ENCODE measurements at regions not wholly inside any gene's neighbourhood (a gene's known extent, or its start where the extent isn't known, plus 50 kb on each side); places are given as distances from the start of the nearest gene placed in this dataset.

DNA sequence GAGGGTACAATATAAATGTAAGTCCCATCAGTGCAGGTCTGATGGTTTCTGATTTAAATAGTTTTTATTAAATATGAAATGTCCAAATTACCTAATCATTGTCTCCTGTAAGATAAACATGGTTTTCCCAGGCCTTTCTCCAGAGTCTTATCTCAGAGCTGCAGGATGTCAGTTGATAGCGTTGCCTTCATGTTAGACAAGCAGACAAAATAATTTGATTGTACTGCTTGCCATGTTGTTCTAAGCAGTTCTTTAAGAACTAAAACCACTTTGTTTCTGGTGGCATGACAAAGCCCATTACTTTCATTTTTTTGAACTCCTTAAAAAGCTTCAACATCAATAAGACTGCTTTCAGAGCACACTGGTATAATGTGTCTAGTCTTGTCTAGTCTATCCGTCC, 1073.5 kb downstream of the MAT2B start:
- Histone ChIP-seq H3K4me3 (no peak overlapping the region), H3K9me2 (replicated peaks; ENCODE audit: insufficient read depth) (no peaks in the 10 kb centered on the region), H3K27me3 (no peaks in the 10 kb centered on the region), H3K27ac (no peak overlapping the region), H4K20me1 (ENCODE audit: insufficient read depth, poor library complexity, severe bottlenecking) (no peaks in the 10 kb centered on the region), H3K4me1 (ENCODE audit: insufficient read depth) (no peaks in the 10 kb centered on the region), H2AFZ (no peak overlapping the region), H3K79me2 (no peaks in the 10 kb centered on the region), H3K36me3 (replicated peaks; ENCODE audit: insufficient read depth, low read depth) (no peaks in the 10 kb centered on the region), H3K4me2 (no peak overlapping the region), H3K9me3 (ENCODE audit: low read depth) (no peaks in the 10 kb centered on the region)
- no peak for DNase-seq (ENCODE audit: low spot score)
- TF ChIP-seq, protein P1, sequence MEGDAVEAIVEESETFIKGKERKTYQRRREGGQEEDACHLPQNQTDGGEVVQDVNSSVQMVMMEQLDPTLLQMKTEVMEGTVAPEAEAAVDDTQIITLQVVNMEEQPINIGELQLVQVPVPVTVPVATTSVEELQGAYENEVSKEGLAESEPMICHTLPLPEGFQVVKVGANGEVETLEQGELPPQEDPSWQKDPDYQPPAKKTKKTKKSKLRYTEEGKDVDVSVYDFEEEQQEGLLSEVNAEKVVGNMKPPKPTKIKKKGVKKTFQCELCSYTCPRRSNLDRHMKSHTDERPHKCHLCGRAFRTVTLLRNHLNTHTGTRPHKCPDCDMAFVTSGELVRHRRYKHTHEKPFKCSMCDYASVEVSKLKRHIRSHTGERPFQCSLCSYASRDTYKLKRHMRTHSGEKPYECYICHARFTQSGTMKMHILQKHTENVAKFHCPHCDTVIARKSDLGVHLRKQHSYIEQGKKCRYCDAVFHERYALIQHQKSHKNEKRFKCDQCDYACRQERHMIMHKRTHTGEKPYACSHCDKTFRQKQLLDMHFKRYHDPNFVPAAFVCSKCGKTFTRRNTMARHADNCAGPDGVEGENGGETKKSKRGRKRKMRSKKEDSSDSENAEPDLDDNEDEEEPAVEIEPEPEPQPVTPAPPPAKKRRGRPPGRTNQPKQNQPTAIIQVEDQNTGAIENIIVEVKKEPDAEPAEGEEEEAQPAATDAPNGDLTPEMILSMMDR (IDR thresholded peaks at IDR 0.05; ENCODE audit: poor library complexity): no peak
- TF ChIP-seq EZH2phosphoT487 (IDR thresholded peaks at IDR 0.05; ENCODE audit: low read depth, severe bottlenecking, unreplicated experiment) (no peak), EZH2 (IDR thresholded peaks at IDR 0.05; ENCODE audit: borderline replicate concordance) (no peak)
- 58% methylated on average over 2 of the region's 2 CpGs for WGBS (ENCODE audit: low lambda C conversion rate, missing lambda C conversion rate)

DNA sequence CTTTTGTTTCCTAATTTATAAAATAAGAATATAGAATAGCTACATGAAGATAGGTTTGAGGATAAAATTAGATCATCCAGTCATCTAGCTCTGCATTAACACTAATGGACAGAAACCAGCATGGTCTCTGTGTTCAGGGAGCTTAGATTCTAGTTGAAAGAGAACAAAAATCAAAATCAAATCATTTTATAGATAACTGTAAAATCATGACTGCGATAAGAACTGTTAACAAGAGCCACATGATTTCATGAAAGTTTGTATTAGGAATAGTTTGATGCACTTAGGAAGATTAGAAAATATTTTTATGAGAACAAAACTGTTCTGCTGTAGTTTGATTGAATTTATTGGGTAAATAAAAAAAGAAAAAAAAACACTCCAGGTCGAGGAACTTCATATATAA, 1074.7 kb downstream of the MAT2B start:
- H4K20me1 ChIP-seq (ENCODE audit: insufficient read depth, poor library complexity, severe bottlenecking): no peaks in the 10 kb centered on the region
- H3K4me2 ChIP-seq: no peak overlapping the region
- H3K27me3 ChIP-seq: no peaks in the 10 kb centered on the region
- TF ChIP-seq EZH2 (IDR thresholded peaks at IDR 0.05; ENCODE audit: borderline replicate concordance) (no peak), EZH2phosphoT487 (IDR thresholded peaks at IDR 0.05; ENCODE audit: low read depth, severe bottlenecking, unreplicated experiment) (no peak)
- TF ChIP-seq, protein P1 (IDR thresholded peaks at IDR 0.05; ENCODE audit: poor library complexity): no peak
- no peak overlapping the region for H3K27ac ChIP-seq
- no peaks in the 10 kb centered on the region for H3K4me1 ChIP-seq (ENCODE audit: insufficient read depth)
- WGBS (ENCODE audit: low lambda C conversion rate, missing lambda C conversion rate): 56% methylated on average over 2 of the region's 2 CpGs
- DNase-seq (ENCODE audit: low spot score): no peak
- no peaks in the 10 kb centered on the region for H3K79me2 ChIP-seq
- H3K4me3 ChIP-seq: no peak overlapping the region
- H3K36me3 ChIP-seq (replicated peaks; ENCODE audit: insufficient read depth, low read depth): no peaks in the 10 kb centered on the region
- H2AFZ ChIP-seq: no peak overlapping the region
- no peaks in the 10 kb centered on the region for H3K9me2 ChIP-seq (replicated peaks; ENCODE audit: insufficient read depth)
- no peaks in the 10 kb centered on the region for H3K9me3 ChIP-seq (ENCODE audit: low read depth)

DNA sequence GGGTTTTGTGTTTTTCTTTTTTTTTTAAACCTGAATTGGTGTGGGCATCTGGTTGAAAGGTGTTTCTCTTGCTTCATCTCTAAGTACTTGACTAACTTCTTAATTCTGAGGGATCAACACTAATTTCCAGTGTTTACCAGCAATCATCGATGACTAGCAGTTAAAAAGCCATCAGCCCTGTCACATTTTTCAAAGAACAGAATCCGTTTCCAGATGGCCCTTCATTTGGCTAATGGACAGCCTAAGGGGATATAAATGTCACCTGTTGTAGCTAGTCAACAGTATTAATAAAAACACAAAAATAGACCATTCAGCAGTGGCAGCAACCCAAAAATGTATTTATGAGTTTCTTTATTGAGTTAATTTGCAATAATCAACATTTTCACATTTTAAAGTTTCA, 1076.5 kb downstream of the MAT2B start:
- Histone ChIP-seq H3K27me3 (no peaks in the 10 kb centered on the region), H3K9me3 (ENCODE audit: low read depth) (no peaks in the 10 kb centered on the region), H3K4me1 (ENCODE audit: insufficient read depth) (no peaks in the 10 kb centered on the region), H3K79me2 (no peaks in the 10 kb centered on the region), H3K4me2 (no peak overlapping the region), H3K27ac (no peak overlapping the region), H4K20me1 (ENCODE audit: insufficient read depth, poor library complexity, severe bottlenecking) (no peaks in the 10 kb centered on the region), H3K36me3 (replicated peaks; ENCODE audit: insufficient read depth, low read depth) (no peaks in the 10 kb centered on the region), H2AFZ (no peak overlapping the region), H3K9me2 (replicated peaks; ENCODE audit: insufficient read depth) (no peaks in the 10 kb centered on the region), H3K4me3 (no peak overlapping the region)
- 61% methylated on average over 2 of the region's 2 CpGs for WGBS (ENCODE audit: low lambda C conversion rate, missing lambda C conversion rate)
- DNase-seq (ENCODE audit: low spot score): no peak
- no peak for TF ChIP-seq EZH2 (IDR thresholded peaks at IDR 0.05; ENCODE audit: borderline replicate concordance)
- no peak for TF ChIP-seq EZH2phosphoT487 (IDR thresholded peaks at IDR 0.05; ENCODE audit: low read depth, severe bottlenecking, unreplicated experiment)

DNA sequence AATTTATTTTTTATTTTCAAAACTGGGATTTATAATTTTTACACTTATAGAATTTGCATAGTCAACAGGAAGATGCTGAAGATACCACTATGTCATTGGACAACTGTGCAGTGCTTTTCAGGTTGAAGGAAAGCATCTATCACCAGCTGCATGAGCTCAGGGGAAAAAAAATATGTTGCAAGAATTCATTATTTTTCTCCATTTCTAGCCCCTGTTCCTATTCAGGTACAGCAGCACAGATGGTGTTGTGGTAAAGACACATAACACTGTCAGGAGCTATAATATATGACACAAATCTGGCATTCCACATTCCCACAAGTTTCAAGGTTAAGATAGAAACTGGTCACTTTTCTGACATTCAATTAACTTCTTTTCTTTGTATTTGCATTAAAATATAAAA, 1088.6 kb downstream of the MAT2B start:
- H3K27ac ChIP-seq: no peak overlapping the region

More for the DNA sequence above, 1088.6 kb downstream of the MAT2B start:
- H2AFZ ChIP-seq: no peak overlapping the region
- no peaks in the 10 kb centered on the region for H4K20me1 ChIP-seq (ENCODE audit: insufficient read depth, poor library complexity, severe bottlenecking)
- TF ChIP-seq EZH2phosphoT487 (IDR thresholded peaks at IDR 0.05; ENCODE audit: low read depth, severe bottlenecking, unreplicated experiment) (no peak), EZH2 (IDR thresholded peaks at IDR 0.05; ENCODE audit: borderline replicate concordance) (no peak)
- TF ChIP-seq, protein P1 (IDR thresholded peaks at IDR 0.05; ENCODE audit: poor library complexity): no peak
- no peak for DNase-seq (ENCODE audit: low spot score)
- no peaks in the 10 kb centered on the region for H3K27me3 ChIP-seq
- H3K4me1 ChIP-seq (ENCODE audit: insufficient read depth): no peaks in the 10 kb centered on the region
- H3K4me3 ChIP-seq: no peak overlapping the region
- H3K4me2 ChIP-seq: no peak overlapping the region
- no peaks in the 10 kb centered on the region for H3K9me3 ChIP-seq (ENCODE audit: low read depth)
- no peaks in the 10 kb centered on the region for H3K79me2 ChIP-seq
- no peaks in the 10 kb centered on the region for H3K36me3 ChIP-seq (replicated peaks; ENCODE audit: insufficient read depth, low read depth)
- H3K9me2 ChIP-seq (replicated peaks; ENCODE audit: insufficient read depth): no peaks in the 10 kb centered on the region

Measured in hepatocyte (in vitro differentiated cells).